GM19240 (cell line): ENCODE measurements at regions not wholly inside any gene's neighbourhood (a gene's known extent, or its start where the extent isn't known, plus 50 kb on each side); places are given as distances from the start of the nearest gene placed in this dataset.
"Not testable (repeated sequence)": the region's sequence is repeated elsewhere in the genome, so short reads cannot be mapped to it uniquely, and the experiment has no call there.

ENCODE experiments used
- DNase-seq: peaks from one replicate; pipeline ENCODE4 v3.0.0; 2011; ENCODE audit warnings: low spot score; ENCODE audit not compliant: insufficient read length

DNA sequence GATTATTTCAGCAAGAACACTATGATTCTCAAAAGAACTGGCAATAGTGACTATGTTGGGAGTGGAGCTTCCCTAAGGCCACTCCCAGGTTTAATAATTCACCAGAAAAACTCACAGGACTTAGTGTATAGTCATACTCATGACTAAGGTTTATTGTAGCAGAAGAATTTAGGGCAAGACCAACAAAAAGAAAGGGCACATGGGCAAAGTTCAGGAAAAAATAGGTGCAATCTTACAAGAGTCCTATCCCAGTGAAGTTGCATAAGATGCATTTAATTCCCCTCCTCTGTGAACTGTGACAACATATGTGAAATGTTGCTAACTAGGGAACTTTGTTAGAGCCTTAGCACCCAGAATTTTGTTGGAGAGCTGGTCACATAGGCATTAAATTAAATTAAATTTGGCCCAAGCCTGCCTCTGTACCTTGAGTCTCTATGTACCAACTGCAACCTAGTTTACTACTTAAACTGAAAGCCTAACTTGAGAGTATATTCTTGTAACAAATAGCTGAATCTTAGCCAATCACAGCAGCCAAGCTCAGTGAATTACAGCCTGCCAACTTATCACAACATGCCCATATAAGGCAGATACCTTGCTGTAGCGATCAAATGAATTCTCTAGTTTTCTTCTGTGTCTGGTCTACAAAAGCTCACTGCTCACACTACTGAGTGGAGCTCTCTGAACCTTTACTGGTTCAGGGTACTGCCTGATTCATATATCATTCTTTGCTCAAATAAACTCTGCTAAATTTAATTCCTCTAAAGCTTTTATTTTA is 386.2 kb upstream of the ARHGEF26 start:
- DNase-seq: no peak

DNA sequence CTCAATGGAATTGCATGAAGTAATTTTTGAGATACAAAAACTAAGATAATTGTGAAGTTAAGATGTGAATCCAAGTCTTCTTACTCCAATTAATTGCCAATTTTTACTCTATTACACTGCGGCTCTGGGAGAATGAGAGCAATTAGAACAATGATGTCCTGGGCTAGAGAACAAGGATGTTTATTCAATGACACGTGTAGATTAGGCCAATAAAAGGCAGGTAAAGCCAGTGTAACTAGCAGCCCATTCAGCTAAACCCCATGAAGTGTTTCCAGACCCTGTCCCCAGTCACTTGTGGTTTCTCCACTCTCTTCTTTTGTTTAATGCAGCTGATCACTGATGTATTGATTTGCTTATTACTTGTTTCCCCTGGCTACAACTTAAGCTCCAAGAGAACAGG is 381.1 kb upstream of the ARHGEF26 start:
- no peak for DNase-seq

DNA sequence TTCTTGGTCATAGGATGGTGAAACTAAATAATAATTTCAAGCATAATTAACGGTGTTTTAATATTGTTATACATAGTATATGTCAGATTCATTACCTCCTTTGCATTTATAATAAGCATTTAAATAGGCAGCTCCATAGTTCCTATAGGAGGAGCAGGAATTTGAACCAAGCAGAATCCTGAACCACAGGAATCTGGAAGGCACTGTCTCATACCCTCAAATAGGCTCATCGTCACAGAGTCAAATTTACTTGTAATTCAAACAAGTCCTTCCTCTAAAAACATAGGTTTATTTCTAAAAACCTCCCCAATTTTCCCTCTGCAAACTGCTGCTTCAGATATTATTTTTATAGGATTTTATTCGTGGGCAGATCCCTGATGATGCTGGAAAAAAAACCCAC is 376.3 kb upstream of the ARHGEF26 start:
- no peak for DNase-seq

DNA sequence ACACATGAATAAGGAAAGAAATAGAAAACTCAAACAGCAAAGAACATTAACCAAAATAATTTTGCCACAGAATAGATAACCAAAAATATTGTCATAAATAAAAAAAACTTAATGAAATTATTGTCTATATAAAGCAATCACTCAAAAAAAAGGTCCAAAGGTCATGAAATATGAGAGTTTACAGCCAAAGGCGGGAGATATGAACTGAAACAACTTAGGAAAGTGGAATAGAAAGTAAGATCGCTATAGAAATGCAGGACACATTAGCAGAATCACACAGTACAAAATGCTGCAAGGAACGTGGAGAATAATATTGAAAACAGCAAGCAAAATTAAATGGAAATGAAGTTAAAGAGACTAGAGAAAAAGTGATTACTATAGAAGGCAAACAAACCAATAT is 375.0 kb upstream of the ARHGEF26 start:
- no peak for DNase-seq

DNA sequence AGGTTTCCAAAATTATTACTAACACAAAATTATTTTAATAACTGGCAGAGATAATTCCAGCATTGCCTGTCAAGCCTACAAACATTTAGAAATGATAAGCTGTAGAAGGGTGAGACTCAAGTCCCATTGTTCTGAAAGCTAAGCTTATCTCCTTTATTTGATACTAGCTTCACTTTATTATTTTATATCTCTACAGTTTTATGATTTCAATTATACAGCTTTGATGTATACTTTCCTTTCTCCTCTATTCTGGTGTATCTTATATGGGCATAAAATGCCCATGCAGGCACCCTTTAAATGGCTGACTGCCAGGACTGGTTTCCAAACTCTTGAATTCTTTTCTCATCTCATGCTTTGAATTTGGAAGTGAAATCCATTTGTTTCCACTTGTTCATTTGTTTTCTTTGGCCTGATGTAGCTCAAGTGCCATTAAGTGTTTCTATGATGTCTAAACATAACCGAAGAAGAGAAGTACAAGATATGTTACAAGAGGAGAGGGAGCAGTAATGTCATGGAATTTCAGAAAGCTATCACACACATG is 372.1 kb upstream of the ARHGEF26 start:
- DNase-seq: no peak

DNA sequence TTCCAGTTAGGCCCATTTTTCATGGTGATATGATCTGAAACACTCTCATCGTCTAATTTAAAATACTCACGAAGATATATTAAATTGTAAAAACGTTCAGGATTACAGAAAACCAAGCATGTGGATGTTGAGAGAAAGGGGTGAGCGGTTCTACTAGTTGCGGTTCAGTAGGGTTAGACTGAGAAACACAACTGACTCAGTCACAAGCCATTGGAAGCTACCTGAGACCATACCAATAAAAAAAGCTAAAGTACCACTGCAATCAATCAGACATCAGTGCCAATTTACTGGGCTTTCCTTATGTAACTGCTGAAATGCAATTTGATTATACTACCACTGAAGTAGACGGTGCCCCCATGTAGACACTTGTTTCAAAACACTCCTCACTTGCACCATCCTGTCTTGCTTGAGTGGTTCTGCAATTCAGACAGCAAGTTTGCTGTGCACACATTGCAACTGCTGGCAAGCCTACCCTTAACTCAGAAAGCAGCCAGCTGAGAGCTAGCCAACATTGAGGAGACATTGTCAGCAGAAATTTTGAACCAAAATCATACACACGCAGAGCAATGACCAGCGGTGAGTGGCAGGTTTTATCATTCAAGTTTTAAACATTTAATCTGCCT is 368.7 kb upstream of the ARHGEF26 start:
- no peak for DNase-seq

DNA sequence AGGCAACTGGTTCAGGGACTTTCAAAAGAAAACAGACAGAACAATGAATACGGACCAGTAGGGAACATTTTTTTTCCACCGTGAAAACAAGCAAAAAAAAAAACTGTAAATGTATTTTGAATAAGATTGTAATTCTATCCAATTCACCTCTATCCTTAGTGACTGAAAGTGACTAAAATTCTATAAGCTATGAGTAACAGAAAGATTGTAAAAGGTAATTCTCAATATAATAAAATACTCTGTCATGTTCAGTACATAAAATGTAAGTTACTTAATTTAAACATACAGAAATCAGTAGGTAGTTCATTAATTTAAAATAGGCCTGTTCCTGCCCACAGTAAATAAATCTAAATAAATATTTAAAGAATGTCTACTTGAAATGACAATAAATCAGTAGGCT is 368.2 kb upstream of the ARHGEF26 start:
- no peak for DNase-seq

DNA sequence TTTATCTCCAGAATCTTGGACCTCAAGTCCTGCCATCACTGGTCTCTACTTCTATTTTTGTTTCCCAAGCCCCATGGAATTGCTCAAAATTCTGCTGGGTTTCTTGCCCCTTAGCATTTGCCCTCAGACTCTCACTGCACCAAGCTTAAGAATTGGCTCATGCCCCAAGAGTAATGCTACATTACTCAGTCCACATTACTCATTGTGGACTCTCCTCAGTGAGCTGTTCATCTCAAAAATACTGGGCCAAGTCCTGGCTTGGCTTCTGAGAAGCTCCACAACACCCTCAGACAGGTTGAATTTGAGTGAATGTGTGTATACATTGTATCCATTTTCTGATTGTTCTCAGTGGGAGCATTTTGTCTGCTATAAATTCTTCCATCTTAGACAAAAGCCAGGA is 364.4 kb upstream of the ARHGEF26 start:
- no peak for DNase-seq

DNA sequence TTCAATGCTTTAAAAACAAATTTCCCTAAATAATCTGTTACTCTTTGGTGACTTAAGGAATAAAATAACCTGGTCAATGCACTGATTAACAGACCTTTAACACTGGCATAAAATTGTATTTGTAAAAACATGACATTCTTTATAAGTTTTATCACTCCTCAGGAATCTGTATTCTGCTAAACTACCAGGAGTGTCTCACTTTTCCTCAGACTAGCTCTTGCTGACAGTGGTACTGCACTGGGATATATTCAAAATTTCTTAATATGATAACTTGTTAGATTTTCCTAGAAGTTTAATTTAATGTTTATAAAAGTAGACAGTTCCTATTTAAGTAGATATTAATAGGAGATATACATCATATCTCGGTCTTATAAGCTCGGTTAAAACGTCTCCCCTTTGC is 363.4 kb upstream of the ARHGEF26 start:
- no peak for DNase-seq

DNA sequence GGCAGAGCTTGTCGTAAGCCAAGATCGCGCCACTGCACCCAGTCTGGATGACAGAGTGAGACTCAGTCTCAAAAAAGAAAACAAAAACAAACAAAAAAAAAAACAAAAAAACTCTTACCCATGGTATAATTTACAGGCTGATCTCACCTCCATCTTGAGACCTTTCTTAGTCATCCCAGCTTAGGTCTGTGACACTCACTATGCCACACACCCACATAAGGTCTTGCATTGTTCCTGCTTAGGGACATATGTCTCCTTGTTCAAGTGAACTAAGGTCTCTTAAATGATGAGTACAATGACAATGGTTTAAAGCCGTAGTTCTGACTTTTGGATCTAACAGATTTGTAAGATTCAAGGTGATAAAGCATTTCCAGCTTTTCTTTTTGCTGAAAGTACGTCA is 360.2 kb upstream of the ARHGEF26 start:
- DNase-seq: no peak

DNA sequence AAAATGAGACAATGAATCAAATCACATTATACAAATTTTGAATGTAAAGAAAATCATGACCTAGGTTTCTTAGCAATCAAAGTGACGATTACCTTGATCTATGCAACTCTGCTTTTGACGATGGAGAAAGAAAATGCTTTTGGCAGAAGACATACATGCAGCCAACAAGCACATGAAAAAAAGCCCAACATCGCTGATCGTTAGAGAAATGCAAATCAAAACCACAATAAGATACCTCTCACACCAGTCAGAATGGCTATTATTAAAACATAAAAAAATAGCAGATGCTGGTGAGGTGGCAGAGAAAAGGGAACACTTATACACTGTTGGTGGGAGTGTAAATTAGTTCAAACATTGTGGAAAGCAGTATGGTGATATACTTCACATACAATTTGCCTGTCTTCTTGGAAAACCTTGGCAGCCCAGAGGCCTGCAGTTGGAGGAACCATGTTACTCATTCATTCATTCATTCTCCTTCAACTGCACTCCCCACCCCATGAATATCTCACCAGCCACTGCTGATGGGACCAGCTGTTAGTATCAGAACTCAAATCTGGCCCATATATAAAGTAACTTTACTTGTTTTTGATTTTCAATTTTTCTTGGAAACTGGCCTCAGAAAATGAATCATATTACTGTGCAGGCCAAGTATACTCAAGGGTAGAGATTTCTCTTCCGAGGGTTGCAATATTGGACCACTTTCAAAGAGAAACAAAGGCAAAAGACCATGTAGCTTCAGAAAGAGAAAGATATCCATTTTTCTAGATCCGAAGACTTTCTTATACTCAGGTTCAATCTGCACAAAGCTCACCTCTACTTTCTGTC is 358.6 kb upstream of the ARHGEF26 start:
- no peak for DNase-seq

DNA sequence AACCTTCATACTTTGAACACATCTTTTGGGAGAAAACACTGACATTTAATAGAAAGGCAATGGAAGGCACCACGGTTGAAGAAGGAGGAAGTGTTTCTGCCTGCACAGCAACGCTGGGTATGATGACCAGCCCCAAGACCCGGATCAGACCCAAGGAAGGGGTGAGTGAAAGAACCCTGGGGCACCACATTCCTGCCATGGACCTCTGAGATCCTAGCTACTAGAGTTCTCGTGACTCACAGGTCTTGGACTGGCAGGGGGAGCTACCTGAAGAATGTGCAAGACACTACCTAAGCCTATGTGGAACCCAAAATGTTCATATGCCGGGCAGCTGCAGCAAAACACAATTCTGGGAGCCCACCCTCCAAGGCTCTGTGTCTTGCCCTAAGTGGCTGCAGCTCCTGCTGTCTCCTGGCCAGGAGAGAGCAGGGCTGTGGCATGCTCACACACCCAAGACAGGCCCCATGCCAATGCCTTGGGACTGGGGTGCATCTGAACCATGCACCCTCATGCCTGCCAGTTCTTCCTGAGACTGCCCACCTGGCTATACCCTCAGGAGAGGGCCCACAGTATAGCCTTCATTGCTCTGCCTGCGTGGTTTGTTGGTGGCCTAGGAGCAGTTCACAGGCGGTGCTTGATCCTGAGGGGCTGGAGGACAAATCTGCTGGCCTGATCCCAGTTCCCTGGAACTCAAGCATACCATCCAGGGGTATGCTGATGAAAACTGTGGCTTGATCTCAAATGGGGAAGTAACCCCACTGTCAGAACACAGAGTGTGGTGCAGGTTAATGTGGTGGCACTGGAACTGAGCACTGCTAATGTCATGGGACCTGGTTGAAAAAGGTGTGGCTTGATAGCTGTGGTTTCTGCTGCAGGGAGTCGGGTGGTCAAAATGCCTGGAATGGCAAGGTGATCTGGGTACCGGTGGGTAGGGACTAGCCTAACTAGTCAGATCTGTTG is 353.3 kb upstream of the ARHGEF26 start:
- DNase-seq: no peak

DNA sequence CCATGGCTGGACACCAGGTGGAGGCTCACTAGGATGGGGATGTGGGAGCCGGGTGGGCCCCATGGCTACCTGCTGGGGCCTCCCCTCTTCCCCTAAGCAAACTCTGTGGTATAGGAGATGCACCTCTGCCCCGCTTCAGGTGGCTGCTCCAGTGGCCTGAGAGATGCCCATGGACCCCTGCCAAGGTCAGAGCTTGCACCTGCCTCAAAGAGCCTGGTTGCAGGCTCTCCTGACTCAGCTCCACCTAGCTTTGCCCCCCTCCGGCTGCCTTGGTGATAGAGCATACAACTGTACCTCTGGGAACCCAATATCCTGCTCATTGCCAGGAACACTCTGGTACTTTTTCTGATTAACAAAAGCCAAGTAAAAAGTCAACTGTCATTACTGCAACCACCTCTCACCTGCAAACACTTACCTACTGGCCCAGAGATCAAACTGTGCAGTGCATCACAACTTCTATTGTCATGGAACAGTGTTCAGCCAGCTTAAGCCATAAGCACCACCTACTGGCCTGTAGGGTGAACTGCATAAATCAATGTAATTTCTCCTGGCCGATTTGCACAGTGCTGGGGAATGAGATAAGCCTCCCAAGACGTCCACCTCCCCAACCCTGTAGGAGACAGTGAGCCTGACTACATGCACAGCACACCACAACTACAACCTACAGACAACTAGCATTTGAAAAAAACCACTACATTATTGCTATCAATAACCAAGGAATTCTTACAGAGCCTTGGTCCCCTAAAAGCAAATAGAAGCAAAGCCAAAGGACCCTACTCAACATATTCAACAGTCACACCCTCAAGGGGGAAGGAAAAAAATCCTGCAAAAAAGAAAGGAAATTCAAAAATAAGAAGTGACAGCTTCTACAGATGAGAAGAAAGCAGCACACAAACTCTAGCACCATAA is 352.4 kb upstream of the ARHGEF26 start:
- no peak for DNase-seq

DNA sequence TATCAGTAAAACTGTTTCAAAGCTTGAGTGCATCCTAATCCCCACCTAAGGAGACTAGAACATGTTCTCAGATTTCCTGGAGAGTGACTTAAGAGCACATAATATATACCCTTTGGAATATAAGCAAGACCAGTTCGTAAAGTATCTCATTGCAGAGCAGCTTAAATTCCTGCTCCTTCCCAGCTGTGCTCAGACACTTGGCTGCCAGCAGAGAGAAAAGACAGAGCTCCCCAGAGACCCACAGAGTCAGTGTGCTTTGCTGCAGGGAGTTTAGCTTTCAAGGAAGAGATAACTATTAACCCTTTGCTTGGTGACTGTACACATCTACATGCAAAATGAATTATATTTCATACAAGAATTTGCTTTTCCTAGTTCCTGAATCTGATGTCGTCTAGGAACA is 338.1 kb upstream of the ARHGEF26 start:
- no peak for DNase-seq

DNA sequence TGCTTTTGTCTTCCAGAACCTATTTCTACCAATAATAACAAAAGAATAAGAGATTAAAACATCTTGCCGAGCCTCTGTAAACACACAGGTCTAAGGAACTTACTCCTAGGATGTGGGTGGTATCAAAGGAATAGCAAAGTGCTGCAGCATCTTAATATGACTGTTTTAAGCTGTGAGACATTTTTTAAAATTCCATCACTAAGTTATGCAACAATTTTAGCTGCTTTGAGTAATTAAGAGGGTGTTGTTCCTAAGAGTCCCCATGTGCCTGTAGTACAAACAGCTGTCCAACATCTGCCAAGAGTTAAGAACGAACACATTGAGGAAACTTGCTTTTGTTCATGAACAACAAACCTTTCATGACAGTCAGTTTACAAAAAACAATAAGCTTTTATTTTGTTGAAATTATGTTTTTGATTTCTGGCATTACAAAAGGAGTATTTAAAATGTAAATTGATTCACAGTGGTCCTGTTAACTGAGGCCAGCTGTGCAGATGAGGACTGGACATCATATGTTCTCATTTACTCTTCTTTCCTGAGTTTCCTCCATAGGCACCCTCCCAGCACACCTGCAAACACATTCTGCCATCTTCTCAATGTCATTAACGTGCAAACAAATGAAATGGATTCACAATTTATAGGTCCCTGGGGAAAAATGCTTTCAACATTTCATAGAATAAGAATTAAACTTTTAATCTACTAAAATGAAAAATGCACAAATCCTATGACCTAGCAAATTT is 337.3 kb upstream of the ARHGEF26 start:
- no peak for DNase-seq

DNA sequence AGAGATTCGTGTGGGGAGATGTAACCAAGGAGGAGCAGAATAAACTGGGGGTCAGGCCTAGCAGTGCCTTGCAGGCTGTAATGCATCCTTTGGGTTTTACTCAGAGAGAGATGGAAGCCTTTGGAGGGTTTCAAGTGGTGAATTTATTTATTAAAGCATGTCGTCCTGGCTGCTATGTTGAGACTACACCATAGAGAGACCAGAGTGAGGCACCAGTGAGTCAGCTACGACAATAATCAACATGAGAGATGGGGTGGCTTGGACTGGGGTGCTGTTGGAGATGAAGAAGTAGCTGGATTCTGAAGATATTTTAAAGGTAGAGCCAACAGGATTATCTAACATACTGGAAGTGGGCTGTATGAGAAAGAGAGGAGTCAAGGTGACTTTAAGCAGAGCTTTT is 335.3 kb upstream of the ARHGEF26 start:
- DNase-seq: no peak

DNA sequence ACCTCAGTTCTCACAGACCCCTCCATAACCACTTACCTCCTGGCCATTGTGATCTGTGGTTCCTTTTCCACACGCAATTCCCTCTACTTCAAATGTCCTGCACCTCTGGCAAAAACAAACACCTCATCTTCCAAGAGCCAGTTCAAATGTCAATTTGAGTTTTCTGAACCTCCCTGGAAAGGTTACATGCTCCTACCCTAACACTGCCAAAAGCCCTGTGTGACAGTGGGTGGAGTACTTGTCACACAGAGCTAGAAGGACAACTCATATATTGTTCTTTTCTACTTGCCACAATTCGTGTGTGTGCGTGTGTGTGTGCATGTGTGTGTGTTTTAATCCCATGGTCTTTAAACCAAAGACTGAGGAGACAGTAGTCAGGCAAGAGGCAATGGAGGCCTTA is 331.8 kb upstream of the ARHGEF26 start:
- DNase-seq: no peak

DNA sequence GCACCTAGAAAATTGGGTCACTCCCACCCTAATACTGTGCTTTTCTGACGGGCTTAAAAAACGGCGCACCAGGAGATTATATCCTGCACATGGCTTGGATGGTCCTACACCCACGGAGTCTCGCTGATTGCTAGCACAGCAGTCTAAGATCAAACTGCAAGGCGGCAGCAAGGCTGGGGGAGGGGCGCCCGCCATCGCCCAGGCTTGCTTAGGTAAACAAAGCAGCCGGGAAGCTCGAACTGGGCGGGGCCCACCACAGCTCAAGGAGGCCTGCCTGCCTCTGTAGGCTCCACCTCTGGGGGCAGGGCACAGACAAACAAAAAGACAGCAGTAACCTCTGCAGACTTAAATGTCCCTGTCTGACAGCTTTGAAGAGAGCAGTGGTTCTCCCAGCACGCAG is 324.1 kb upstream of the ARHGEF26 start:
- DNase-seq: not testable (repeated sequence)

DNA sequence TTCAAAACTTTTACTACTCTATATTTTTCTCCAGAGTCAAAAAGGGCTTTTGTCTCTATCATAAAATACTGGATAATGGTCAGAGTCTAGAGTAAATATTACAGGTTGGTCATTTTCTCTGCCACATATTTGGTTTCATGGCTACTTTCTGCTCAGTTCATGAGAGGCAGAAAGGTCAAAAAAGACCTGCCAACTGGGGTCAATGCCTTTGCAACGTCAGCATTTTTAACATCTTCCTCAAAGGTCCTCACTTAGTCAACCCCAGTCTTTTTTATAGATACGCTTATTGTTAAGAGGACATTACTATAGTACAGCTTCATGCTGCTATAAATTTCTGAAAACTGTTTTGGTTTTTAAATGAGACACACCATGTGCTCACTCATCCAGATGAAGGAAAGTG is 312.1 kb upstream of the ARHGEF26 start:
- no peak for DNase-seq
